Caco-2 (cell line): ENCODE measurements at regions not wholly inside any gene's neighbourhood (a gene's known extent, or its start where the extent isn't known, plus 50 kb on each side); places are given as distances from the start of the nearest gene placed in this dataset.

Experiments
- BruUV-seq: library from RNA; stranded (reverse); fragments of 400-500 nt; replicated peaks from 2 replicates; lab custom pipeline; 2021; lab: Mats Ljungman, UMichigan
- CTCF ChIA-PET: fragments of 300-600 bp; sonication (Branson Sonifier 250); formaldehyde crosslinking; loops from one replicate; lab custom pipeline; 2022; ENCODE audit warnings: antibody characterized with exemption; lab: Charles Lee
- POLR2A ChIA-PET: fragments of 300-600 bp; sonication (Branson Sonifier 250); formaldehyde crosslinking; loops from one replicate; lab custom pipeline; 2022; ENCODE audit warnings: antibody characterized with exemption; lab: Charles Lee
- DNase-seq, 2 experiments: peaks; one replicate each; pipeline versions ENCODE4 v3.0.0 to v3.0.0-alpha.2; 2020 to 2022
- H3K27me3 ChIP-seq: replicated peaks from 2 replicates; pipeline ENCODE4 v1.6.0; 2011; ENCODE audit warnings: low read length; ENCODE audit not compliant: control insufficient read depth, insufficient read depth
- H3K36me3 ChIP-seq: 2 replicates; pipeline ENCODE4 v1.5.1; 2011; ENCODE audit warnings: low read length; ENCODE audit not compliant: control insufficient read depth, insufficient read depth
- H3K4me1 ChIP-seq: fragments of 250-450 bp; sonication (Bioruptor Pico); 2 replicates; pipeline ENCODE4 v1.5.1; 2020; ENCODE audit warnings: mild to moderate bottlenecking
- H3K4me3 ChIP-seq: 2 replicates; pipeline ENCODE4 v1.5.1; 2011; ENCODE audit warnings: low read depth, mild to moderate bottlenecking, control low read depth, low read length
- H3K9me3 ChIP-seq: fragments of 250-450 bp; sonication (Bioruptor Pico); 2 replicates; pipeline ENCODE4 v1.5.1; 2020; ENCODE audit warnings: mild to moderate bottlenecking, moderate library complexity
- H3K27ac Mint-ChIP-seq: one replicate; pipeline ENCODE4 v1.8.0; 2022; ENCODE audit warnings: mixed read lengths; ENCODE audit not compliant: unreplicated experiment
- H3K27me3 Mint-ChIP-seq: one replicate; pipeline ENCODE4 v1.8.0; 2022; ENCODE audit warnings: mixed read lengths; ENCODE audit not compliant: insufficient read depth, unreplicated experiment
- H3K36me3 Mint-ChIP-seq: one replicate; pipeline ENCODE4 v1.8.0; 2022; ENCODE audit warnings: mild to moderate bottlenecking, mixed read lengths; ENCODE audit not compliant: insufficient read depth, unreplicated experiment
- H3K4me1 Mint-ChIP-seq: one replicate; pipeline ENCODE4 v1.8.0; 2022; ENCODE audit warnings: low read depth, mixed read lengths; ENCODE audit not compliant: unreplicated experiment
- H3K4me3 Mint-ChIP-seq: one replicate; pipeline ENCODE4 v1.8.0; 2022; ENCODE audit warnings: mild to moderate bottlenecking, moderate library complexity, mixed read lengths; ENCODE audit not compliant: unreplicated experiment
- H3K9me3 Mint-ChIP-seq: one replicate; pipeline ENCODE4 v1.8.0; 2022; ENCODE audit warnings: mixed read lengths; ENCODE audit not compliant: unreplicated experiment
- intact Hi-C: fragments of 100-400 bp; cut with micrococcal nuclease; formaldehyde crosslinking; loops from one replicate; pipeline ENCODE4 v1.10.0; 2022; ENCODE audit not compliant: unreplicated experiment
- TF ChIP-seq, protein P1 (sequence below), 2 experiments: fragments of 200-600 bp in 1 of 2; IDR thresholded peaks; 1 replicate in 1 of 2; 2 replicates in 1 of 2; pipeline versions ENCODE4 v1.5.1 to v1.8.0; 2011 to 2022; ENCODE audit warnings: antibody characterized with exemption in 1 of 2, control low read depth in 1 of 2, inconsistent platforms in 1 of 2, low read depth in 1 of 2, low read length in 1 of 2, mild to moderate bottlenecking in 1 of 2, moderate library complexity in 1 of 2; ENCODE audit not compliant: insufficient read depth in 1 of 2, severe bottlenecking in 1 of 2, unreplicated experiment in 1 of 2

DNA sequence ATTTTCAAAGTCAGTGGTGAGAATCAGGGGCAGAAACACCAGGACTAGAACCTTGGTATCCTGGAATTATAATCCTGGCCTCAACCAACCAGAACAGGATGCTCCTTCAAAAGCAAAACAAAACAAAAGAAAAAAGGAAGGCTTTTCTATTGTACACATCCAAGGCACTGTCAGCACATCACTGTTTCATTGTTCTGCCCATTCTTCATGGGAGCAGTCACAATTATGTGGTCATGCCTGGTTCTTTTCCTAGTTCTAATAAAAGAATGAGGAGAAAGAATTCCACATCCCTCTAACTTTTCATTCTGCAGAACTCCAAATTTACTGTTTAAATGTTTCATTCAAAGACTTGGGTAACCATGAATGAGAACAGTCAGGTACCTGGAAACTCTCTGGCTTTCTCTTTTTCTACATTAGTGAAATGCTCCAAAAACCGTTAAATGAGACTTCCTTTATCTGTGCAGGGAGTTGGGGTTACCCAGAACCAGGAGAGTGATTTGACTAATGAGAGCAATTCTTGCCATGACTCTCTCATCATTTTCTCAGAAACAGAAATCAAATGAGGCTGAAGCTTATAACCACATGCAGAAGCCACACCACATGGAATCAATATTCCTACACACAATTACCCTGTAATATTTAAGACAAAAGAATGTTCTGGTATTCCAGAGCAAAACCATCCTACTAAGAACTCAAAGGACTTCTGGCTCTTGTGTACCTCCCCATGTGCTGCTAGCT lies 110.9 kb upstream of the CCDC150 start:
- Histone ChIP-seq H3K9me3 (no peaks in the 10 kb centered on the region), H3K27me3 (no peaks in the 10 kb centered on the region), H3K36me3 (no peaks in the 10 kb centered on the region), H3K4me3 (no peak overlapping the region), H3K4me1 (no peaks in the 10 kb centered on the region)
- intact Hi-C loops: no loop called here
- peaks cover 4% of the 10 kb centered on the region for H3K27me3 Mint-ChIP-seq
- CTCF ChIA-PET: no interaction called here
- TF ChIP-seq, protein P1, sequence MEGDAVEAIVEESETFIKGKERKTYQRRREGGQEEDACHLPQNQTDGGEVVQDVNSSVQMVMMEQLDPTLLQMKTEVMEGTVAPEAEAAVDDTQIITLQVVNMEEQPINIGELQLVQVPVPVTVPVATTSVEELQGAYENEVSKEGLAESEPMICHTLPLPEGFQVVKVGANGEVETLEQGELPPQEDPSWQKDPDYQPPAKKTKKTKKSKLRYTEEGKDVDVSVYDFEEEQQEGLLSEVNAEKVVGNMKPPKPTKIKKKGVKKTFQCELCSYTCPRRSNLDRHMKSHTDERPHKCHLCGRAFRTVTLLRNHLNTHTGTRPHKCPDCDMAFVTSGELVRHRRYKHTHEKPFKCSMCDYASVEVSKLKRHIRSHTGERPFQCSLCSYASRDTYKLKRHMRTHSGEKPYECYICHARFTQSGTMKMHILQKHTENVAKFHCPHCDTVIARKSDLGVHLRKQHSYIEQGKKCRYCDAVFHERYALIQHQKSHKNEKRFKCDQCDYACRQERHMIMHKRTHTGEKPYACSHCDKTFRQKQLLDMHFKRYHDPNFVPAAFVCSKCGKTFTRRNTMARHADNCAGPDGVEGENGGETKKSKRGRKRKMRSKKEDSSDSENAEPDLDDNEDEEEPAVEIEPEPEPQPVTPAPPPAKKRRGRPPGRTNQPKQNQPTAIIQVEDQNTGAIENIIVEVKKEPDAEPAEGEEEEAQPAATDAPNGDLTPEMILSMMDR (IDR thresholded peaks at IDR 0.05; ENCODE audit: insufficient read depth in 1 of 2, low read depth in 1 of 2, low read length in 1 of 2, severe bottlenecking in 1 of 2, unreplicated experiment in 1 of 2): no peak
- no peaks in the 10 kb centered on the region for H3K4me1 Mint-ChIP-seq
- no peak overlapping the region for H3K27ac Mint-ChIP-seq
- DNase-seq: no peak
- H3K9me3 Mint-ChIP-seq: no peaks in the 10 kb centered on the region
- BruUV-seq: no TSS peak
- H3K36me3 Mint-ChIP-seq: no peaks in the 10 kb centered on the region
- POLR2A ChIA-PET: no interaction called here
- H3K4me3 Mint-ChIP-seq: no peak overlapping the region

DNA sequence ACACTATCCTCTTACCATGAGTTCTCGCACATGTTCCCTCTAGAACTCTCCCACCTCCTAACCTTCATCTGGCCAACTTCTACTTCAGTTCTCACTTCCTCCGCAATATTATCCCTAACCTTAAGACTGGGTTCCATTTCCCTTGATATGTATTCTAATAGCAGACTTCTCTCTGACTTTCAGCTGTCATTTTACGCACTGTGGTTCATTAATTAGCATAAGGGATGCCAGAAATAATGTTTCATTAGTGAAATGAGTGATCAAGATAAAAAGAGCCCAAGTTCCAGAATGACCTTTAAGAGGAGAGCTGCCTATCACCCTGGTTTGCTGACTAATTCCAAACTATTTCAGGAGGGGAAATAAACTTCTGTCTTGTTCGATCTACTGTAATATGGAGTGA lies 108.6 kb upstream of the CCDC150 start:
- TF ChIP-seq, protein P1 (IDR thresholded peaks at IDR 0.05; ENCODE audit: insufficient read depth in 1 of 2, low read depth in 1 of 2, low read length in 1 of 2, severe bottlenecking in 1 of 2, unreplicated experiment in 1 of 2): no peak
- H3K4me3 ChIP-seq: no peak overlapping the region
- DNase-seq: no peak
- CTCF ChIA-PET: no interaction called here
- no peaks in the 10 kb centered on the region for H3K9me3 Mint-ChIP-seq
- no peaks in the 10 kb centered on the region for H3K4me1 ChIP-seq
- H3K27me3 Mint-ChIP-seq: peaks cover 4% of the 10 kb centered on the region
- H3K27ac Mint-ChIP-seq: no peak overlapping the region
- H3K27me3 ChIP-seq: no peaks in the 10 kb centered on the region
- no peak overlapping the region for H3K4me3 Mint-ChIP-seq
- H3K4me1 Mint-ChIP-seq: no peaks in the 10 kb centered on the region
- H3K9me3 ChIP-seq: no peaks in the 10 kb centered on the region
- H3K36me3 Mint-ChIP-seq: no peaks in the 10 kb centered on the region
- intact Hi-C loops: no loop called here
- POLR2A ChIA-PET: no interaction called here
- no peaks in the 10 kb centered on the region for H3K36me3 ChIP-seq
- BruUV-seq: no TSS peak

DNA sequence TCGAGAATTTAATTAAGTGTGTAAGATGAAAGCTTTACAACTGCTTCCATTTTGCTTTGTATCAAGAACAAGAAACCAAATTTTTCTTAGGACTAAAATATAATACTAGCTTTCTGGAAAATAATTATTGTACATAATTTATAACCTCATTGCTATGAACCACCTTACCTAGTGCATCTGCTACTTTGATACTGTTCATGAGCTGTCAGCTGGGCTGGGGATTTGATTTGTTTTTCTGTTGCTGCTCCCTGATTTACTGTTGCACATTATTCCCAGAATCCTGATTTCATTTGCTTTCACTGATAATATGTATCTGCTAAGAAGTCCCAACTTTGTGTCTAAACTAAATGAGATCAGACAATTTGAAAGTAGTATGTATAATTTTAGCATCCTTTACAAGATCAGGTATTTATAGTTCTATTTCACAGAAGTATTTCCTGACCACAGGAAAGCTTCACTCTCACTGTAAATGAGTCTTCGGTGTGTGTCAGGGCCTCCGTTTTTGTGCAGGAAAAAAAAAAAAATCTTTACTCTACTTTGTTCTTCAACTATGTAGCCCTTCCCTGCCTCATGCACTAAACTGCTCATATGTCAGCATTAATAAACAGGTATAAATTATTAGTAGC lies 105.6 kb upstream of the CCDC150 start:
- peaks cover 3% of the 10 kb centered on the region; the same call in 1 of the 2 replicates for H3K4me1 ChIP-seq
- POLR2A ChIA-PET: no interaction called here
- no peak for DNase-seq
- no peaks in the 10 kb centered on the region for H3K4me1 Mint-ChIP-seq
- H3K36me3 ChIP-seq: no peaks in the 10 kb centered on the region
- no TSS peak for BruUV-seq
- H3K9me3 Mint-ChIP-seq: no peaks in the 10 kb centered on the region
- no peak overlapping the region for H3K4me3 ChIP-seq
- peaks cover 4% of the 10 kb centered on the region for H3K27me3 Mint-ChIP-seq
- CTCF ChIA-PET: no interaction called here
- H3K27me3 ChIP-seq: no peaks in the 10 kb centered on the region
- H3K4me3 Mint-ChIP-seq: no peak overlapping the region
- H3K36me3 Mint-ChIP-seq: no peaks in the 10 kb centered on the region
- H3K27ac Mint-ChIP-seq: no peak overlapping the region
- no peaks in the 10 kb centered on the region for H3K9me3 ChIP-seq
- intact Hi-C loops: no loop called here
- TF ChIP-seq, protein P1 (IDR thresholded peaks at IDR 0.05; ENCODE audit: insufficient read depth in 1 of 2, low read depth in 1 of 2, low read length in 1 of 2, severe bottlenecking in 1 of 2, unreplicated experiment in 1 of 2): no peak
